ENCODE measurements at regions not wholly inside any gene's neighbourhood (a gene's known extent, or its start where the extent isn't known, plus 50 kb on each side); places are given as distances from the start of the nearest gene placed in this dataset.

- TF ChIP-seq, protein P1, sequence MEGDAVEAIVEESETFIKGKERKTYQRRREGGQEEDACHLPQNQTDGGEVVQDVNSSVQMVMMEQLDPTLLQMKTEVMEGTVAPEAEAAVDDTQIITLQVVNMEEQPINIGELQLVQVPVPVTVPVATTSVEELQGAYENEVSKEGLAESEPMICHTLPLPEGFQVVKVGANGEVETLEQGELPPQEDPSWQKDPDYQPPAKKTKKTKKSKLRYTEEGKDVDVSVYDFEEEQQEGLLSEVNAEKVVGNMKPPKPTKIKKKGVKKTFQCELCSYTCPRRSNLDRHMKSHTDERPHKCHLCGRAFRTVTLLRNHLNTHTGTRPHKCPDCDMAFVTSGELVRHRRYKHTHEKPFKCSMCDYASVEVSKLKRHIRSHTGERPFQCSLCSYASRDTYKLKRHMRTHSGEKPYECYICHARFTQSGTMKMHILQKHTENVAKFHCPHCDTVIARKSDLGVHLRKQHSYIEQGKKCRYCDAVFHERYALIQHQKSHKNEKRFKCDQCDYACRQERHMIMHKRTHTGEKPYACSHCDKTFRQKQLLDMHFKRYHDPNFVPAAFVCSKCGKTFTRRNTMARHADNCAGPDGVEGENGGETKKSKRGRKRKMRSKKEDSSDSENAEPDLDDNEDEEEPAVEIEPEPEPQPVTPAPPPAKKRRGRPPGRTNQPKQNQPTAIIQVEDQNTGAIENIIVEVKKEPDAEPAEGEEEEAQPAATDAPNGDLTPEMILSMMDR (IDR thresholded peaks at IDR 0.05), result no peak
- no peak for TF ChIP-seq POLR2A (IDR thresholded peaks at IDR 0.05)
These were observed 138.7 kb downstream of the RXFP2 start for GRCh38 chr13:31878052-31878451.

Data from stomach (tissue), 4 donors.